ENCODE measurements at regions not wholly inside any gene's neighbourhood (a gene's known extent, or its start where the extent isn't known, plus 50 kb on each side); places are given as distances from the start of the nearest gene placed in this dataset.

DNA sequence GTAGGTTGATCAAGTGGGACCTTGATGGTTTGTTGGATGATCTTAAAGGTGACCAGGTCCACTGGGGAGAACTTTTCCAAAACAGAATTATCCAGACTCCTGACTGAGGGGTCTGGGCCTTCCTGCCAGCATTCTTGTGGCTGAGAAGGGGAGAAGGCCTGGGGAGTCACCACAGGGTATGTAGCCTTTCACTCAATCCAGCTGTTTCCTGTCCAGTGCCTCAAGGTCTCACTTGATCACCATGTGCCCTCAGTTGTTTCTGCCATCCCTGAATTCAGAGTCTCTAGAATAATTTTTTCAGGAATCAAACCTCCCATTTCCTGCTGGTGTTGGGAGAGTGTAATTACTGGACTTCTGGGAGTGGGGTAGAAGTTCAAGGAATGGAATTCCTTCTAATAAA is 54.4 kb upstream of the TANC1 start:
- Mint-ChIP-seq H3K36me3 (ENCODE audit: low read depth) (no peaks in the 10 kb centered on the region), H3K27me3 (no peaks in the 10 kb centered on the region), H3K4me3 (no peak overlapping the region), H3K4me1 (ENCODE audit: low read depth) (no peaks in the 10 kb centered on the region), H3K27ac (no peak overlapping the region), H3K9me3 (no peaks in the 10 kb centered on the region)
- Histone ChIP-seq H3K4me1 (ENCODE audit: insufficient read depth, low read length) (no peaks in the 10 kb centered on the region), H3K36me3 (ENCODE audit: insufficient read depth, low read length) (no peaks in the 10 kb centered on the region), H3K9me3 (ENCODE audit: control insufficient read depth in 1 of 2, insufficient read depth in 1 of 2, low read length in 2 of 2) (no peaks in the 10 kb centered on the region), H3K4me3 (ENCODE audit: low read length) (no peak overlapping the region), H3K27ac (ENCODE audit: low read depth in 1 of 2, low read length in 2 of 2) (no peak overlapping the region), H3K27me3 (ENCODE audit: control insufficient read depth in 1 of 2, insufficient read depth in 2 of 2, low read length in 2 of 2) (no peaks in the 10 kb centered on the region)
- POLR2A ChIA-PET: no interaction called here
- intact Hi-C loops (cut with DNase I, micrococcal nuclease): no loop called here
- CTCF ChIA-PET: no interaction called here
- no peak for TF ChIP-seq CTCF (IDR thresholded peaks at IDR 0.05)
- ATAC-seq (ENCODE audit: poor library complexity): no peak
- no peak for DNase-seq

DNA sequence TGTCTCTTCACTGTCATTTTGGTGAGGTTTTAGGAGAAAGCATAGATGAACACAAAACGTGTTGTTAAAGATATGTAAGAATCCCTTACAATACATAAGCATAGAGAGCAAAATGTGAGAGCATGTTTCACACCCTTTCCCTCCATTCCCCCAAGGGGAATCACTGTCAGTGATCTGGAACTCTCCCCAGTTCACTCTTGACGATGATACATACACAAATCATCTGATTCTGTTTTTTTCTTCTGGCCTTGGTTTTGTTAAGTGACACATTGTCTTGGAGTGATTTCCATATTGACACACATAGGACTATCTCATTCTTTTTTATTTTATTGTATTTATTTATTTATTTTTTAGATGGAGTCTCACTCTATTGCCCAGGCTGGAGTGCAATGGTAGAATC is 53.7 kb upstream of the TANC1 start:
- H3K36me3 Mint-ChIP-seq (ENCODE audit: low read depth): no peaks in the 10 kb centered on the region
- no peak overlapping the region for H3K27ac Mint-ChIP-seq
- H3K9me3 Mint-ChIP-seq: no peaks in the 10 kb centered on the region
- Histone ChIP-seq H3K27ac (ENCODE audit: low read depth in 1 of 2, low read length in 2 of 2) (no peak overlapping the region), H3K4me1 (ENCODE audit: insufficient read depth, low read length) (no peaks in the 10 kb centered on the region), H3K9me3 (ENCODE audit: control insufficient read depth in 1 of 2, insufficient read depth in 1 of 2, low read length in 2 of 2) (no peaks in the 10 kb centered on the region), H3K36me3 (ENCODE audit: insufficient read depth, low read length) (no peaks in the 10 kb centered on the region), H3K4me3 (ENCODE audit: low read length) (no peak overlapping the region), H3K27me3 (ENCODE audit: control insufficient read depth in 1 of 2, insufficient read depth in 2 of 2, low read length in 2 of 2) (no peaks in the 10 kb centered on the region)
- no peak for TF ChIP-seq CTCF (IDR thresholded peaks at IDR 0.05)
- DNase-seq (no peak), ATAC-seq (ENCODE audit: poor library complexity) (no peak)
- CTCF ChIA-PET: no interaction called here
- no peaks in the 10 kb centered on the region for H3K4me1 Mint-ChIP-seq (ENCODE audit: low read depth)
- no peak overlapping the region for H3K4me3 Mint-ChIP-seq
- POLR2A ChIA-PET: no interaction called here
- intact Hi-C loops (cut with DNase I, micrococcal nuclease): no loop called here
- no peaks in the 10 kb centered on the region for H3K27me3 Mint-ChIP-seq

- ChIA-PET CTCF (no interaction called here), POLR2A (no interaction called here)
- Mint-ChIP-seq H3K36me3 (ENCODE audit: low read depth) (no peaks in the 10 kb centered on the region), H3K4me3 (no peak overlapping the region), H3K4me1 (ENCODE audit: low read depth) (no peaks in the 10 kb centered on the region), H3K27ac (no peak overlapping the region), H3K9me3 (no peaks in the 10 kb centered on the region), H3K27me3 (no peaks in the 10 kb centered on the region)
- TF ChIP-seq CTCF (IDR thresholded peaks at IDR 0.05): no peak
- no peaks in the 10 kb centered on the region for H3K36me3 ChIP-seq (ENCODE audit: insufficient read depth, low read length)
- H3K4me1 ChIP-seq (ENCODE audit: insufficient read depth, low read length): no peaks in the 10 kb centered on the region
- no peaks in the 10 kb centered on the region for H3K27me3 ChIP-seq (ENCODE audit: control insufficient read depth in 1 of 2, insufficient read depth in 2 of 2, low read length in 2 of 2)
- ATAC-seq (ENCODE audit: poor library complexity) (no peak), DNase-seq (no peak)
- no peaks in the 10 kb centered on the region for H3K9me3 ChIP-seq (ENCODE audit: control insufficient read depth in 1 of 2, insufficient read depth in 1 of 2, low read length in 2 of 2)
- intact Hi-C loops (cut with DNase I, micrococcal nuclease): no loop called here
- H3K27ac ChIP-seq (ENCODE audit: low read depth in 1 of 2, low read length in 2 of 2): no peak overlapping the region
- H3K4me3 ChIP-seq (ENCODE audit: low read length): no peak overlapping the region
These were observed 51.3 kb upstream of the TANC1 start for GRCh38 chr2:158917121-158917520.
